ENCODE measurements at regions not wholly inside any gene's neighbourhood (a gene's known extent, or its start where the extent isn't known, plus 50 kb on each side); places are given as distances from the start of the nearest gene placed in this dataset.

DNA sequence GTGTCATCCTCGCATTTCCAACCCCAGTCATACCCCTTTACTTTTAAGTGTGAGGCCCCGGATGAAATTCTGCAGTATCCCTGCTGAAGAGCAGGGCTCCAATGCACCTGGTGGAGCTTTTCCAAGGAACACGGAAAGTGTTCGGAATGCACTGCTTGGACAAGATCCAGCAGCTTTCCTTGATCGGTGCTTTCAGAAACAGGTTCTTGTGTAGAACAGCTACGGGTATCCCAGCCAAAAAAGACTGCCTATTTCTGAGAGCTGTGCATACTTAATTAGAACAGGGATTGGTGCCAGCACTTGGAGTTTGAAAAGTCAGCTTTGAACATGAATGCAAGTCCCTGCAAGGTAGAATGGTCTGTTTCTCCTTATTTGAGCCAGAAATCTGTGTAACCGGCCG, 87.2 kb upstream of the C1QTNF9B start:
- TF ChIP-seq POLR2A (IDR thresholded peaks at IDR 0.05) = no peak
- TF ChIP-seq EP300 (IDR thresholded peaks at IDR 0.05) = no peak
- TF ChIP-seq, protein P1, sequence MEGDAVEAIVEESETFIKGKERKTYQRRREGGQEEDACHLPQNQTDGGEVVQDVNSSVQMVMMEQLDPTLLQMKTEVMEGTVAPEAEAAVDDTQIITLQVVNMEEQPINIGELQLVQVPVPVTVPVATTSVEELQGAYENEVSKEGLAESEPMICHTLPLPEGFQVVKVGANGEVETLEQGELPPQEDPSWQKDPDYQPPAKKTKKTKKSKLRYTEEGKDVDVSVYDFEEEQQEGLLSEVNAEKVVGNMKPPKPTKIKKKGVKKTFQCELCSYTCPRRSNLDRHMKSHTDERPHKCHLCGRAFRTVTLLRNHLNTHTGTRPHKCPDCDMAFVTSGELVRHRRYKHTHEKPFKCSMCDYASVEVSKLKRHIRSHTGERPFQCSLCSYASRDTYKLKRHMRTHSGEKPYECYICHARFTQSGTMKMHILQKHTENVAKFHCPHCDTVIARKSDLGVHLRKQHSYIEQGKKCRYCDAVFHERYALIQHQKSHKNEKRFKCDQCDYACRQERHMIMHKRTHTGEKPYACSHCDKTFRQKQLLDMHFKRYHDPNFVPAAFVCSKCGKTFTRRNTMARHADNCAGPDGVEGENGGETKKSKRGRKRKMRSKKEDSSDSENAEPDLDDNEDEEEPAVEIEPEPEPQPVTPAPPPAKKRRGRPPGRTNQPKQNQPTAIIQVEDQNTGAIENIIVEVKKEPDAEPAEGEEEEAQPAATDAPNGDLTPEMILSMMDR (IDR thresholded peaks at IDR 0.05) = no peak
